Activated T-helper 17 cell treated with anti-CD3 and anti-CD28 coated beads, Interleukin-2, amount 50 U/mL, for 72 hours (primary cell): ENCODE measurements at regions not wholly inside any gene's neighbourhood (a gene's known extent, or its start where the extent isn't known, plus 50 kb on each side); places are given as distances from the start of the nearest gene placed in this dataset.
A peak's percentile ranks its signal among the peaks of the same experiment; 100 is the strongest.

Experiments
- ATAC-seq: fragments of 150-1000 bp; cut with Tn5 transposase; replicated peaks from 2 replicates; pipeline ENCODE4 v1.10.0; 2021; ENCODE audit warnings: mild to moderate bottlenecking, moderate library complexity
- H3K27ac Mint-ChIP-seq: one replicate; pipeline ENCODE4 v1.8.0; 2022; ENCODE audit warnings: mixed read lengths
- H3K27me3 Mint-ChIP-seq: one replicate; pipeline ENCODE4 v1.8.0; 2022; ENCODE audit warnings: mixed read lengths
- H3K36me3 Mint-ChIP-seq: one replicate; pipeline ENCODE4 v1.8.0; 2022; ENCODE audit warnings: low read depth, mild to moderate bottlenecking, mixed read lengths
- H3K4me1 Mint-ChIP-seq: one replicate; pipeline ENCODE4 v1.8.0; 2022; ENCODE audit warnings: mixed read lengths
- H3K4me3 Mint-ChIP-seq: one replicate; pipeline ENCODE4 v1.8.0; 2022; ENCODE audit warnings: mild to moderate bottlenecking, mixed read lengths
- H3K9me3 Mint-ChIP-seq: one replicate; pipeline ENCODE4 v1.8.0; 2022; ENCODE audit warnings: mixed read lengths

DNA sequence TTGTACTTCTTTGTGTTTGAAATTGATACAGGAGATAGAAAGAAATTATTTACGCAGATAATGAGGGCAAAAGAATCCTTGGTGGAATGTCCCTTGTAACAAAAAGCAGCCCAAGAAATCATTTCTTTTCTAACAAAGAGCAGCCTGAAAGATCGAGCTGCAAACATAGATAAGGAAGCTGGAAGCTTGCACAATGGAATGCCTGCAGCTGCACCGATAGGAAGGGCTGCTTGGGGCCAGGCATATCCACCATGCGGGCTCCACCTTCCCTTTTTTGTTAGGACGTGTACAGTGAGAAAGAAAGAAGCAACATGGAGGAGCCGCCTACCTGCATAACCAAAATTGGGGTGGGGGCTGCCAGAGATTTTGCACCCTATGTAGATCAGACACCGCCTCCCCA, 568.7 kb downstream of the METTL4 start:
- ATAC-seq, result no peak
- H3K9me3 Mint-ChIP-seq, result no peaks in the 10 kb centered on the region
- H3K27me3 Mint-ChIP-seq, result no peaks in the 10 kb centered on the region
- H3K36me3 Mint-ChIP-seq, result no peaks in the 10 kb centered on the region
- H3K27ac Mint-ChIP-seq, result no peak overlapping the region
- H3K4me3 Mint-ChIP-seq, result no peak overlapping the region
- no peaks in the 10 kb centered on the region for H3K4me1 Mint-ChIP-seq

DNA sequence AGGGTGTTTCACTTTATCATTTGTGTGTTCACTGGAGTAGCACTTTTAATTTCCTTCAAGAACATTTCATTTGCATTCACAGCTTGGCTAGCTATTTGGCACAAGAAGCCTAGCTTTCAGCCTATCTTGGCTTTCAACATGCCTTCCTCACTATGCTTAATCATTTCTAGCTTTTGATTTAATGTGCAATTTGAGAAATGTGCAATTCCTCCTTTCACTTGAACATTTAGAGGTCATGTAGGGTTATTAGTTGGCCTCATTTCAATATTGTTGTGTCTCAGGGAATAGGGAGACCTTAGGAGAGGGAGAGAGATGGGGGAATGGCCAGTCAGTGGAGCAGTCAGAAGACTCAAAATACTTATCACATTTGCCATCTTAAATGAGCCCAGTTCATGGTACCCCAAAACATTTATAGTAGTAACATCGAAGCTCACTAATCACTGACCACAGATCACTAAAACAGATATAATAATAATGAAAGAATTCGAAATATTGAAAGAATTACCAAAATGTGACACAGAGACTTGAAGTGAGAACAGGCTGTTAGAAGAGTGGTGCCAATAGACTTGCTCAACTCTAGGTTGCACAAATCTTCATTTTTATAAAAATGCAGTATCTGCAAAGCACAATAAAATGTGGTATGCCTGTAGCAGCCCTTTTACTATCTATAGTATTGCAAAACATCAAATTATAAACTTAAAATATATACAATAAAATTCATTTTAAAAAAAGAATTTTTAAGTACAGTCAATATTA, 561.2 kb downstream of the METTL4 start:
- Mint-ChIP-seq H3K27me3 (no peaks in the 10 kb centered on the region), H3K9me3 (no peaks in the 10 kb centered on the region), H3K4me3 (no peak overlapping the region), H3K36me3 (no peaks in the 10 kb centered on the region), H3K27ac (no peak overlapping the region), H3K4me1 (no peaks in the 10 kb centered on the region)
- ATAC-seq, result no peak

DNA sequence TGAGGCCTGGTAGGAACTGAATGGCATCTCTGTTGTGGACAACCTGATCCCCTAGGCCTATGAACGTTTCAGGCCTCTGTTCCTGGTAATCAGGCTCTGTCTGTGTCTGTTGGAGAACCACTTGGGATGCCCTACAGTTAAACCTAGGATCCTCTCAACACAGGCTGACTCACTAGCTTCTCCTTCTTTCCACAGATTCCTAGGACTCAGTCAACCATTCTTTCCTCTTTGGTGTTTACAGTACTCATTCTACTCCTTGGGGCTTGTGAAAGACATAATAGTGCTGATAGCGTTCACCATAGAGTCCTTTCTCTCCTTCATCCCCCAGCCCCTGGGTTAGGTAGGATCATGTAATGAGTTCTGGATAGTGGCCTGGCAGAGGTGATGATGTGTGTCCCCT, 544.3 kb downstream of the METTL4 start:
- ATAC-seq, result no peak
- H3K4me1 Mint-ChIP-seq, result no peaks in the 10 kb centered on the region
- H3K27me3 Mint-ChIP-seq, result no peaks in the 10 kb centered on the region
- no peak overlapping the region for H3K27ac Mint-ChIP-seq
- H3K4me3 Mint-ChIP-seq, result no peak overlapping the region
- H3K9me3 Mint-ChIP-seq, result no peaks in the 10 kb centered on the region
- H3K36me3 Mint-ChIP-seq, result no peaks in the 10 kb centered on the region

DNA sequence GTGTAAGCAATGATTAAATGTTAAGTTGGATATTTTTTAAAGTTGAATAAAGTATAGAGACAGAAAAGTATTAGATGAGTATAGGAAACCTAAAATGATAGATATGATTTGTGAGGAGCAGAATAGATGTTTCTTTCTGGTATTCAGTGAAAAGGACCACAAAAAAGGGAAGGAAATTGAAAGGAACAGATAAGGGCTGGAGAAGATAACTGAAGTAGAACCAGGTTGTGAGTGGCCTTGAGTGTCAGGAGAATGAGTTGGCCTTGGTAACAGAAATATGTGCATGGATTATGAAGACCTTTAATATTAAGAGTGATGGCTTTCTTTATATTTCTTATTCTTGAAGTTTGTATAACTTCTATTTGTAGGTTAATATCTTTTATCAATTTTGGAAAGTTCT, 543.5 kb downstream of the METTL4 start:
- H3K4me3 Mint-ChIP-seq, result no peak overlapping the region

DNA sequence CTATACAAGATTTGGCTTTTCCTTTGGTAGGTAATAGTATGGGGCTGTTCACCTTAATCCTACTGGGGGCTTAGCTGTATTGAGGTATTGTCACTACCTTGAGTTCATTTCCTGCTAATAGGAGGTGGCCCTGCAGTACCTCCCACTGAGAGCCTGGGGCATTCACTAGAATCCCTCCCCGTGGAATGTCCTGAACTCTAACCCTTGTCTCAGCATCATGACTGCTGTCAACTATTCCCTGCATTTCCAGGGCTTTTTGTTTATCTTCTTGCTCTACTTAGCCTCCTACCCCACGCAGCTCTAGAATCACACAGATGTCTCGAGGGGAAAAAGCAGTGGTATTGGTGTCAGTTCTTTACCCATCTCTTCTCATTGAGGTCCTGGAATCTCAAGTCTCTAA, 542.3 kb downstream of the METTL4 start:
- Mint-ChIP-seq H3K27me3 (no peaks in the 10 kb centered on the region), H3K4me3 (no peak overlapping the region), H3K36me3 (no peaks in the 10 kb centered on the region), H3K9me3 (no peaks in the 10 kb centered on the region), H3K4me1 (no peaks in the 10 kb centered on the region), H3K27ac (no peak overlapping the region)
- ATAC-seq, result no peak

More for the DNA sequence above, 543.5 kb downstream of the METTL4 start:
- Mint-ChIP-seq H3K27ac (no peak overlapping the region), H3K4me1 (no peaks in the 10 kb centered on the region), H3K9me3 (no peaks in the 10 kb centered on the region), H3K36me3 (no peaks in the 10 kb centered on the region), H3K27me3 (no peaks in the 10 kb centered on the region)
- ATAC-seq, result no peak

DNA sequence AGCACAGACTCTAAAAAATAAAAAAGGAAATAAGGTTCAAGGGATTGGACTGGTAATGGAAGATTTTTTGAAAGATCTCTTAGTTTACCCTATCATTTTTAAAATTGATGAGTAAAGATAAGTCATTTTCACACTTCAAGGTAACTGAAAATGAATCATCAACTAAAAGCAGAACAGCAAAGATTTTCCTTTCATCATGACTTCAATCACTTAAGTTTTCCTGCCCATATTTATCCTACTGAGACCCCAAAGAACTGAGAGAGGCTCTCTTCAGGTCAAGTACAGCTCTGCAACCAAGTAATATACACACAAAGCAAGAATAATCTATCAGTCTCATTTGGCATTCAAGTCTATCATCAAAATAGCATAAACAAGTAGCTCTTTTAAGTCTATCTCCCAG, 540.7 kb downstream of the METTL4 start:
- no peaks in the 10 kb centered on the region for H3K4me1 Mint-ChIP-seq
- no peaks in the 10 kb centered on the region for H3K27me3 Mint-ChIP-seq
- no peak overlapping the region for H3K27ac Mint-ChIP-seq
- no peak for ATAC-seq
- no peaks in the 10 kb centered on the region for H3K9me3 Mint-ChIP-seq
- H3K4me3 Mint-ChIP-seq, result no peak overlapping the region
- H3K36me3 Mint-ChIP-seq, result no peaks in the 10 kb centered on the region

DNA sequence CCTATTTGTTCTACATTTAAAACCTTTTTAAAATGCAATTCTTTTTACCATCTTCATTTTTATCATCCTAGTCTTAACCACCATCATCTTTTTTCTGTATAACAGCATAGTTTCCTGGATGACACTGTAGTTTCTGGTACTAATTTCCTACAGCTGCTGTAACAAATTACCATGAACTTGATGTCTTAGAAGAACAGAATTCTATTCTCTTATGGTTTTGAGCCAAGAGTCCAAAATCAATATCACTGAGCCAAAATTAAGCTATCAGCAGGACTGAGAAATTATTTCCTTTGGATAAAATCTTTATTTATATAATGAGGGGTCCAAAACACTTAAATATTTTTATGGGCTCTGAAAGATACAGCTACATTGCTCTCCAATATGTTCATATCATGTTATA, 539.3 kb downstream of the METTL4 start:
- Mint-ChIP-seq H3K36me3 (no peaks in the 10 kb centered on the region), H3K9me3 (no peaks in the 10 kb centered on the region), H3K27ac (no peak overlapping the region), H3K27me3 (no peaks in the 10 kb centered on the region), H3K4me1 (no peaks in the 10 kb centered on the region), H3K4me3 (no peak overlapping the region)
- ATAC-seq, result no peak

DNA sequence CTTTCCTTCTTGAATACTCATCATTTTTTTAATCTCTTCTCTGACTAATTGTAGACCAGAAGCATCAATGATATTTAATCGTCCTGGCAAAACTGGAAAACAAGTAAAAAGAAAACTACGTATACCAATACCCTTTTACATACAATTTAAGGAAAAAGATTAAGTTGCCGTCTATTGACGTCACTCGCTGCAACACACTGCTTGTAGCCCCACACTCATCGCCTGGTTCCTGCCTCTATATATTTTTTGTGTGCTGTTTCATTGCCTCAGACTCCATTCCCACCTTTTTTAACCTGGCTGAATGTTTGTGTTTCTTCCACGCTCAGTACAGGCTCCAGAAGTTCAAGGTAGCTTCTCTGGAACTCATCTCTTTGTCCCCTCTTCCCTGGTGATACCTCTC, 536.2 kb downstream of the METTL4 start:
- no peaks in the 10 kb centered on the region for H3K4me1 Mint-ChIP-seq
- H3K36me3 Mint-ChIP-seq, result no peaks in the 10 kb centered on the region
- ATAC-seq, result no peak
- no peak overlapping the region for H3K27ac Mint-ChIP-seq
- H3K9me3 Mint-ChIP-seq, result no peaks in the 10 kb centered on the region
- no peaks in the 10 kb centered on the region for H3K27me3 Mint-ChIP-seq
- no peak overlapping the region for H3K4me3 Mint-ChIP-seq

DNA sequence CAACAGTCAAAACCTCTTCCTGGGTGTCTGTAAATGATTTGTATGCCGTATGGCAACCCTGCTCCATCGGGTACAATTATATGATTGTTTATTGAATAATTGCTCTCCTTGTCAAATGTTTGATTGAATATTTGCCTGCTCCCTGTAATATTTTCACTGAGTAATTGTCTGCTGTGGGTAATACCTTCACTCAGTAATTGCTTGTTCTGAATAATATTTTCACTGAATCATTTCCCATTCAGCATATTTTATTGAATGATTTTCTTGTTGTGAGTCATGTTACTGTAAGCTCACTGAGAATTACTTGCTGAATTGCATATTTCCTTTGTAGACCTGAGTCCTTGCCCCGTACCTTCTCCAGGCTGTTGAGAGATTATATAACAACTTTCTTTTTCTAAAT, 535.2 kb downstream of the METTL4 start:
- Mint-ChIP-seq H3K36me3 (no peaks in the 10 kb centered on the region), H3K9me3 (no peaks in the 10 kb centered on the region), H3K4me3 (no peak overlapping the region), H3K4me1 (no peaks in the 10 kb centered on the region), H3K27ac (no peak overlapping the region), H3K27me3 (no peaks in the 10 kb centered on the region)
- ATAC-seq, result peak; percentile 24

DNA sequence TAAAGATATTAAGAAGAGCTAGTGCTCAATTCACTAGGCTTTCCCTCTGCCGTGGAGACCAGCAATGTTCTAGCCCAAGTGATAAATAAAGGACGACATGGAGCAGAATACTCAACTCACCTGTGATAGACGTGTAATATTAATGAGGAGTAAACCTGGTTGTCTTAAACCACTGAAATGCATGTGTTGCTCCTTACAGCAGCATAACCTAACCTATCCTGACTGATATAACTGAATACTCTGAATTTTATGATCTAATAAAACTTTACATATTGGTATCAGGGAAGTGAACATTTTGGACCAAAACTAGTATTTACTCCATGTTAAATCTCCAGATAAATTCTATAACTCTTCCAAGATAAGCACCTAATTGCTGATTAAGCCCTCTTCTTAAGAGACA, 531.0 kb downstream of the METTL4 start:
- no peaks in the 10 kb centered on the region for H3K27me3 Mint-ChIP-seq
- H3K27ac Mint-ChIP-seq, result no peak overlapping the region

DNA sequence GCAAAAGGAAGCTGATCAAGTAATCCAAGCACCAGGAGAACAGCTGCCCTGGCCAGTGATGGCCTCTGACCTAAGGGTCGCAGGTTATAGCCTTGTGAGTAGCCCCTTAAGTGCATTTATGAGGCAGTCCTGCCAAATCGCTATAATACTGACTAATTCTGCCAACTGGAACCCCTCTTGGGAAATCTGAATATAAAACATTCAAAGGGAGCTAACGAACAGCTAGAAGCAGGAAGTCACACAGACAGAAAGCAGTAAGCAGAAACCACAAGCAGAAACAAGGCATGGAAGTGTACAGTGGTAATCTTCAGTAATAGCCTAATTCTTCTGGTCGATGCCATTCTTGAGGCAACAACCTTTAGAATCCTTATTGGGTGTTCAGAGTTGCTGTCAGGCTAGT, 521.3 kb downstream of the METTL4 start:
- no peak overlapping the region for H3K4me3 Mint-ChIP-seq
- H3K27ac Mint-ChIP-seq, result no peak overlapping the region
- no peaks in the 10 kb centered on the region for H3K36me3 Mint-ChIP-seq
- no peaks in the 10 kb centered on the region for H3K4me1 Mint-ChIP-seq
- H3K9me3 Mint-ChIP-seq, result no peaks in the 10 kb centered on the region
- peaks cover 4% of the 10 kb centered on the region for H3K27me3 Mint-ChIP-seq
- ATAC-seq, result no peak

More for the DNA sequence above, 531.0 kb downstream of the METTL4 start:
- no peaks in the 10 kb centered on the region for H3K9me3 Mint-ChIP-seq
- no peak overlapping the region for H3K4me3 Mint-ChIP-seq
- no peaks in the 10 kb centered on the region for H3K4me1 Mint-ChIP-seq
- no peak for ATAC-seq
- no peaks in the 10 kb centered on the region for H3K36me3 Mint-ChIP-seq

DNA sequence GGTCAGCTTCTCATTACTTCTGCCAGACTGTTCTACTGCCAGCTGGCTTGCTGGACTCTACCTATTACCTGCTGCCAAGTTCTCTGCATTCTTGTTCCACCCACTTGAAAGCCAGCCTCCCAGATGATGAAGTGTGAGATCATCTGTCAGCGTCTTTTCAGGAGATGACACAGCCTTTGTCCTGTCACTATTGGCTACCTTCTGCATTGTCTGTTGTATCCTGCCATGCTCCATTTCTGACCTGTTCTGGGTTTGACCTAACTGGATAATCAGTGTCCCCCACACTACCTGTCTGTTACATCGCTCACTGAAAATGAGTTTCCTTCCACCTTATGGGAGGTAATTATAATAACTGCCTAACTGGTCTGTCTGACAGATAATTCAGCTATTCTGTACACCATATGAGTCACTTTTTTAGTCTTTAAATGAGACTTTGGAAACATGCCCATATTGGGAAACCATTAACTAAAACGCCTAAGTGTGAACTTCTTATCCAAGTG, 520.6 kb downstream of the METTL4 start:
- peaks cover 9% of the 10 kb centered on the region for H3K27me3 Mint-ChIP-seq

DNA sequence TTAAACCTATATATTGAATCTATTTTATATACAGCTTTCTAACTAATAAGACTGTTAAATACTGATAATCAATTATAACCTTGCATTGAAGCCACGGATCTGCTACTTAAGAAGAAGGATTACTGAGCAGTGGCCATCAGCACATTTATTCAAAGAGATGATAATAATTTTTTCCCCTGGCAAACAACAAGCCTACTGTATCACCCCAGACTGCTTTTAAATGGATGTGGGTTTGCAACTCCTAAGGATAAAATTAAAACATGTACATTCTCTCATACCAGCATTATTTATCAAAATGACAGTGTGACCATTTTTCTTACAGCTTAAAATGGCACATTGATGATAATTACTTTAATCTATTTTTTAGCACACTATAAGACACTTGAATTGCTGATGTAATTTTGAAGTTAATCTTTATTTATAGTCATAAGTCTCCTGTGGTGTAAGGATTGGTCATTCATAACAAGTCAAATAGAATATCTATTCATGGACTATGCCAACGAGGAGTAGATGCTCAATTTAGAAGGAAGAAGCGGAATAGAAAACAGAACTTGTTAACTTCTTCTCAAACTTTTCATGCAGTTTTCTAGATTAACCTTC, 517.7 kb downstream of the METTL4 start:
- no peaks in the 10 kb centered on the region for H3K36me3 Mint-ChIP-seq
- H3K27ac Mint-ChIP-seq, result no peak overlapping the region
- no peak for ATAC-seq
- no peaks in the 10 kb centered on the region for H3K9me3 Mint-ChIP-seq
- no peaks in the 10 kb centered on the region for H3K4me1 Mint-ChIP-seq
- peaks cover 15% of the 10 kb centered on the region for H3K27me3 Mint-ChIP-seq
- H3K4me3 Mint-ChIP-seq, result no peak overlapping the region

More for the DNA sequence above, 520.6 kb downstream of the METTL4 start:
- Mint-ChIP-seq H3K4me1 (no peaks in the 10 kb centered on the region), H3K4me3 (no peak overlapping the region), H3K27ac (no peak overlapping the region), H3K36me3 (no peaks in the 10 kb centered on the region), H3K9me3 (no peaks in the 10 kb centered on the region)
- ATAC-seq, result no peak

DNA sequence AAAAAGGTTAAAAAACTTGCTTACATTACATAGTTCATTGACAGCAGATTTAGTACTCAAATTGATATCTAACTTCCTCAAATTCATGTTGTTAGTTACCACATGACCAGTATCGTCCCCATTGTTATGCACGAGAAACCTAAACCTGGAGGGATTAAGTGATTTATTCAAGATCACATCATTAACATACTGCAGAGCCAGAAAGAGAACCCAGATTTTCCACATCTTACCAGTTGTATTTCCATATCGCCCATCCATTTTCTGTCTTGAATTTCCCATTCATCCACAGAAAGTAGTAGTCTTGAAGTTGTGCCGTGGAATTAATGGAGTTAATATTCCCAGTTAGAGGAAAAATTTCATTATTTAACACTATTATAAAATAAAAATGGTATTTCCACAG, 512.0 kb downstream of the METTL4 start:
- H3K27me3 Mint-ChIP-seq, result peaks cover 15% of the 10 kb centered on the region
- H3K4me1 Mint-ChIP-seq, result no peaks in the 10 kb centered on the region
- no peak overlapping the region for H3K4me3 Mint-ChIP-seq
- H3K9me3 Mint-ChIP-seq, result peaks cover 4% of the 10 kb centered on the region
- no peaks in the 10 kb centered on the region for H3K36me3 Mint-ChIP-seq
- ATAC-seq, result no peak
- H3K27ac Mint-ChIP-seq, result no peak overlapping the region

DNA sequence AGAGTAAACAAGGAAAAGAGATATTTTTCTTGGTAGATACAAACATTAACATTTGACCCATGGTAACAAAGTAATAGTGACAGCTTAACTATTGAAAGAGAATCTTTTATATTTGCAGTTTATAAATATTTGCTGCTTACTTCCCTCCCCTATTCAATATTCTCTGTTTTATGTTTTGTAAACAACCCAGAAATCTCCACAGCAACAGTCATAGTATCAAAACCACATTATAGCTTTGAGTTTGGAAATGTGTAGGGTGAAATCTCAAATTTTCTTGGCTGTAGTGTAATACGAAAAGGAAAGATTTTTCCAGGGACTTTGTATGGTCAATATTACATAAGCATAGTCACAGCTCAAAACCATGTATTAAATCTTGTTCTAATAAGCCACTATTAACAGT, 511.2 kb downstream of the METTL4 start:
- Mint-ChIP-seq H3K9me3 (peaks cover 4% of the 10 kb centered on the region), H3K36me3 (no peaks in the 10 kb centered on the region), H3K4me3 (no peak overlapping the region), H3K4me1 (no peaks in the 10 kb centered on the region), H3K27ac (no peak overlapping the region), H3K27me3 (peaks cover 10% of the 10 kb centered on the region)
- ATAC-seq, result no peak
